H1 (cell line): ENCODE measurements at regions not wholly inside any gene's neighbourhood (a gene's known extent, or its start where the extent isn't known, plus 50 kb on each side); places are given as distances from the start of the nearest gene placed in this dataset.

ENCODE experiments used
- BACH1 ChIP-seq: IDR thresholded peaks from 2 replicates; pipeline ENCODE4 v1.6.1; 2012; ENCODE audit warnings: low read length, improper control_type of control experiment
- BRCA1 ChIP-seq: IDR thresholded peaks from 2 replicates; pipeline ENCODE4 v1.6.1; 2012; ENCODE audit warnings: low read depth, low read length, improper control_type of control experiment
- CBX5 ChIP-seq: fragments of 300-800, 300-1000 bp; sonication (generic); IDR thresholded peaks from 2 replicates; pipeline ENCODE4 v1.7.1; 2016; ENCODE audit warnings: antibody characterized with exemption, low read length, low read depth
- CBX8 ChIP-seq: fragments of 300-800, 300-1000 bp; sonication (generic); IDR thresholded peaks from 2 replicates; pipeline ENCODE4 v1.7.1; 2016; ENCODE audit warnings: low read depth, low read length, borderline replicate concordance
- POLR2A ChIP-seq, 2 experiments: IDR thresholded peaks; 1 replicate in 1 of 2; 2 replicates in 1 of 2; pipeline ENCODE4 v1.6.1; 2011; ENCODE audit warnings: low read depth in 2 of 2, low read length in 2 of 2, mild to moderate bottlenecking in 2 of 2; ENCODE audit errors: control extremely low read depth in 1 of 2
- RBBP5 ChIP-seq: IDR thresholded peaks from 2 replicates; pipeline ENCODE4 v1.7.1; 2012; ENCODE audit warnings: low read depth, mild to moderate bottlenecking, inconsistent platforms, low read length, moderate library complexity, borderline replicate concordance
- SP1 ChIP-seq: IDR thresholded peaks from 2 replicates; pipeline ENCODE4 v1.6.1; 2011; ENCODE audit warnings: low read depth, low read length

- TF ChIP-seq CBX5 (no peak), BACH1 (no peak), CBX8 (no peak), BRCA1 (no peak), RBBP5 (no peak), POLR2A (IDR thresholded peaks at IDR 0.05; ENCODE audit: control extremely low read depth in 1 of 2, low read depth in 2 of 2, low read length in 2 of 2) (no peak), SP1 (no peak)
These were observed 106.4 kb upstream of the EFNA5 start (continued) for GRCh38 chr5:107776922-107777740.
